AG04450 (cell line): ENCODE measurements at regions not wholly inside any gene's neighbourhood (a gene's known extent, or its start where the extent isn't known, plus 50 kb on each side); places are given as distances from the start of the nearest gene placed in this dataset.

Experiments used
- CTCF ChIA-PET: fragments of 300-600, 350-600 bp; formaldehyde crosslinking; extraction: SDS; loops from one replicate; lab custom pipeline; 2022; ENCODE audit warnings: antibody characterized with exemption, inconsistent platforms; lab: Charles Lee
- POLR2A ChIA-PET: fragments of 350-600 bp; formaldehyde crosslinking; extraction: SDS; loops from one replicate; lab custom pipeline; 2021; ENCODE audit warnings: antibody characterized with exemption, inconsistent platforms; lab: Yijun Ruan, JAX
- DNase-seq: peaks from one replicate; pipeline ENCODE4 v3.0.0-alpha.2; 2011; ENCODE audit warnings: low read depth, low spot score
- H3K27ac ChIP-seq: one replicate; pipeline ENCODE4 v1.5.1; 2012; ENCODE audit warnings: low read depth, low read length, control low read depth
- H3K27me3 ChIP-seq: one replicate; pipeline ENCODE4 v1.6.0; 2012; ENCODE audit warnings: low read length; ENCODE audit not compliant: control insufficient read depth, insufficient read depth
- H3K4me3 ChIP-seq: 2 replicates; pipeline ENCODE4 v1.5.1; 2011; ENCODE audit warnings: mild to moderate bottlenecking, low read depth, low read length, control low read depth
- H3K9me3 ChIP-seq: 2 replicates; pipeline ENCODE4 v1.5.1; 2012; ENCODE audit warnings: low read length; ENCODE audit not compliant: control insufficient read depth, insufficient read depth
- CTCF ChIP-seq: IDR thresholded peaks from 2 replicates; pipeline ENCODE4 v1.5.1; 2011; ENCODE audit warnings: low read depth, low read length, control low read depth, inconsistent platforms

GRCh38 chrX:1894026-1894294, 279.1 kb downstream of the ASMT start:
- H3K27me3 ChIP-seq: no peaks in the 10 kb centered on the region
- ChIA-PET POLR2A (no interaction called here), CTCF (no interaction called here)
- DNase-seq: no peak
- peaks cover 68% of the 10 kb centered on the region for H3K9me3 ChIP-seq
- no peak for TF ChIP-seq CTCF
- H3K27ac ChIP-seq: no peak overlapping the region
- no peak overlapping the region for H3K4me3 ChIP-seq

- no peak for TF ChIP-seq CTCF
These were observed 279.9 kb downstream of the ASMT start for GRCh38 chrX:1894740-1895139.

GRCh38 chrX:1895583-1895982, 280.7 kb downstream of the ASMT start:
- ChIA-PET POLR2A (no interaction called here), CTCF (no interaction called here)
- no peak overlapping the region for H3K4me3 ChIP-seq
- TF ChIP-seq CTCF: no peak
- peaks cover 64% of the 10 kb centered on the region for H3K9me3 ChIP-seq
- no peaks in the 10 kb centered on the region for H3K27me3 ChIP-seq
- H3K27ac ChIP-seq: no peak overlapping the region
- no peak for DNase-seq

More at GRCh38 chrX:1894740-1895139, 279.9 kb downstream of the ASMT start:
- Histone ChIP-seq H3K9me3 (peaks cover 66% of the 10 kb centered on the region), H3K4me3 (no peak overlapping the region), H3K27me3 (no peaks in the 10 kb centered on the region), H3K27ac (no peak overlapping the region)
- DNase-seq: no peak
- ChIA-PET POLR2A (no interaction called here), CTCF (no interaction called here)

- Histone ChIP-seq H3K27me3 (no peaks in the 10 kb centered on the region), H3K9me3 (peaks cover 55% of the 10 kb centered on the region), H3K4me3 (no peak overlapping the region), H3K27ac (no peak overlapping the region)
- no peak for TF ChIP-seq CTCF
- DNase-seq: no peak
- CTCF ChIA-PET: no interaction called here
- POLR2A ChIA-PET: no interaction called here
These were observed 285.0 kb downstream of the ASMT start for GRCh38 chrX:1899841-1900240.

- no peaks in the 10 kb centered on the region for H3K27me3 ChIP-seq
- no peak for TF ChIP-seq CTCF
- DNase-seq: no peak
- CTCF ChIA-PET: no interaction called here
- POLR2A ChIA-PET: no interaction called here
- H3K27ac ChIP-seq: no peak overlapping the region
- H3K4me3 ChIP-seq: no peak overlapping the region
- H3K9me3 ChIP-seq: peaks cover 39% of the 10 kb centered on the region
These were observed 288.0 kb downstream of the ASMT start for GRCh38 chrX:1902901-1903235.
